ENCODE measurements at regions not wholly inside any gene's neighbourhood (a gene's known extent, or its start where the extent isn't known, plus 50 kb on each side); places are given as distances from the start of the nearest gene placed in this dataset.

- intact Hi-C loops (cut with DNase I; ENCODE audit: low total_unique reads): no loop called here
- DNase-seq (ENCODE audit: low spot score in 2 of 2): no peak
- H3K4me3 ChIP-seq (ENCODE audit: low read depth, poor library complexity, severe bottlenecking): no peak overlapping the region
- 86 to 95% methylated on average over 2 of the region's 2 CpGs for WGBS, 2 donors
- TF ChIP-seq POLR2A (IDR thresholded peaks at IDR 0.05) (no peak), CTCF (IDR thresholded peaks at IDR 0.05) (no peak)
These were observed 478.5 kb upstream of the GYPC start for GRCh38 chr2:126177479-126177878.

GRCh38 chr2:126187668-126188067, 468.3 kb upstream of the GYPC start:
- intact Hi-C loops (cut with DNase I; ENCODE audit: low total_unique reads): no loop called here
- WGBS, 2 donors: 81 to 83% methylated on average over 4 of the region's 4 CpGs
- H3K4me3 ChIP-seq (ENCODE audit: low read depth, poor library complexity, severe bottlenecking): no peak overlapping the region
- TF ChIP-seq CTCF (IDR thresholded peaks at IDR 0.05) (no peak), POLR2A (IDR thresholded peaks at IDR 0.05) (no peak)
- no peak for DNase-seq (ENCODE audit: low spot score in 2 of 2)

GRCh38 chr2:126189527-126189926, 466.4 kb upstream of the GYPC start:
- WGBS, 2 donors: 80 to 81% methylated on average over 4 of the region's 4 CpGs
- TF ChIP-seq CTCF (IDR thresholded peaks at IDR 0.05) (no peak), POLR2A (IDR thresholded peaks at IDR 0.05) (no peak)
- intact Hi-C loops (cut with DNase I; ENCODE audit: low total_unique reads): no loop called here
- H3K4me3 ChIP-seq (ENCODE audit: low read depth, poor library complexity, severe bottlenecking): no peak overlapping the region
- no peak for DNase-seq (ENCODE audit: low spot score in 2 of 2)

GRCh38 chr2:126200538-126200937, 455.4 kb upstream of the GYPC start:
- H3K4me3 ChIP-seq (ENCODE audit: low read depth, poor library complexity, severe bottlenecking): no peak overlapping the region
- intact Hi-C loops (cut with DNase I; ENCODE audit: low total_unique reads): no loop called here
- WGBS, 2 donors: 46 to 51% methylated on average over 3 of the region's 3 CpGs
- TF ChIP-seq POLR2A (IDR thresholded peaks at IDR 0.05): no peak
- no peak for DNase-seq (ENCODE audit: low spot score in 2 of 2)

DNA sequence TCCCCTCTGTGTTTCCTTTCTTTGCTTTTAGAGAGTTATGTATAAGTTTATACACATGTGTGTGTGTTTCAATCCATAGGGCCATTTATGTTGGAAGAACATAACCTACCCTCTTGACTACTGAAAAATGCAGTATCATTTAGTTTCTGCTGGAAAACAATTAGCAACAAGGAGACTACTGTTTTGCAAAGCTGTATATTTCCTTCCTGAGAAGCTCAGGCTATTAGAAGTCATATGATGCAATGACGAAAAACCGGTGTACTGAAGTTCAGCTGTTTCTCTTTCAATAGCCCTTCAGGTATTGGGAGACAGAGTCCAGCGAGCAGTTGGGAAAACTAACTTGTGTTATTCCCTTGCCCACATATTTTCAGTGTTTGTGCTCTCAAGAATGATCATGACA, 447.7 kb upstream of the GYPC start:
- no peak for DNase-seq (ENCODE audit: low spot score in 2 of 2)
- TF ChIP-seq CTCF (IDR thresholded peaks at IDR 0.05) (no peak), POLR2A (IDR thresholded peaks at IDR 0.05) (no peak)
- intact Hi-C loops (cut with DNase I; ENCODE audit: low total_unique reads): no loop called here
- no peak overlapping the region for H3K4me3 ChIP-seq (ENCODE audit: low read depth, poor library complexity, severe bottlenecking)
- WGBS, 2 donors: 77 to 80% methylated on average over 3 of the region's 3 CpGs

DNA sequence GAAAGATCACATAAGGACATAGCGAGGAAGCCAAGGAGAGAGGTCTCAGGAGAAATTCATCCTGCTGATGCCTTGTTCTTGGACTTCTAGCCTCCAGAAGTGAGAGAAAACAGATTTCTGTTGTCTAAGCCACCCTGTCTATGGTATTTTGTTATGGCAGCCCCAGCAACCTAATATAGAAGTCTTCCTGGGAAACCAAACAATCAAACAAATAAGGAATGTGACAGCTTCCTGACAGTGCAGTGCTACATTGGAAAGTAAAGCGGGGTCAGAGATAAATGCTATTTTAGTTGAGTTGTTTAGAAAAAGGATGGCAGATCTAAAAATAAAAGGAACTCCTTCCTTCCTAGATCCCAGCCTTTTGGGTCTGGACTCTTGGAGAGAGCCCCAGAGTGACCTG, 443.2 kb upstream of the GYPC start:
- WGBS, 2 donors: 83 to 86% methylated on average over 2 of the region's 2 CpGs
- DNase-seq (ENCODE audit: low spot score in 2 of 2): no peak
- no peak for TF ChIP-seq CTCF (IDR thresholded peaks at IDR 0.05)
- intact Hi-C loops (cut with DNase I; ENCODE audit: low total_unique reads): no loop called here
- H3K4me3 ChIP-seq (ENCODE audit: low read depth, poor library complexity, severe bottlenecking): no peak overlapping the region

Data from lower leg skin (tissue), 4 donors.